Stimulated activated effector memory CD8-positive, alpha-beta T cell treated with anti-CD3 and anti-CD28 coated beads, Interleukin-12 subunit alpha, Interleukin-12 subunit beta, amount 100 ng/mL, for 72 hours (primary cell): ENCODE measurements at regions not wholly inside any gene's neighbourhood (a gene's known extent, or its start where the extent isn't known, plus 50 kb on each side); places are given as distances from the start of the nearest gene placed in this dataset.
A peak's percentile ranks its signal among the peaks of the same experiment; 100 is the strongest.

Experiments
- ATAC-seq: fragments of 150-1000 bp; cut with Tn5 transposase; 2 replicates; pipeline ENCODE4 v1.10.0; 2021
- DNase-seq, 2 donors: peaks; one replicate each; pipeline ENCODE4 v3.0.0; 2021 to 2022; ENCODE audit warnings: low spot score in 2 of 2
- H3K27ac Mint-ChIP-seq: one replicate; pipeline ENCODE4 v1.8.0; 2022; ENCODE audit warnings: mild to moderate bottlenecking, mixed read lengths
- H3K36me3 Mint-ChIP-seq: one replicate; pipeline ENCODE4 v1.8.0; 2022; ENCODE audit warnings: mild to moderate bottlenecking, mixed read lengths
- H3K4me1 Mint-ChIP-seq: one replicate; pipeline ENCODE4 v1.8.0; 2022; ENCODE audit warnings: mixed read lengths
- H3K4me3 Mint-ChIP-seq: one replicate; pipeline ENCODE4 v1.8.0; 2022; ENCODE audit warnings: mild to moderate bottlenecking, mixed read lengths
- H3K9me3 Mint-ChIP-seq: one replicate; pipeline ENCODE4 v1.8.0; 2022; ENCODE audit warnings: mixed read lengths

GRCh38 chr17:17398188-17398942 is 78.4 kb upstream of the MED9 start:
- Mint-ChIP-seq H3K27ac (no peak overlapping the region), H3K4me1 (peaks cover 49% of the 10 kb centered on the region), H3K9me3 (no peaks in the 10 kb centered on the region), H3K36me3 (no peaks in the 10 kb centered on the region), H3K4me3 (no peak overlapping the region)
- ATAC-seq, result no peak
- DNase-seq, result no peak

DNA sequence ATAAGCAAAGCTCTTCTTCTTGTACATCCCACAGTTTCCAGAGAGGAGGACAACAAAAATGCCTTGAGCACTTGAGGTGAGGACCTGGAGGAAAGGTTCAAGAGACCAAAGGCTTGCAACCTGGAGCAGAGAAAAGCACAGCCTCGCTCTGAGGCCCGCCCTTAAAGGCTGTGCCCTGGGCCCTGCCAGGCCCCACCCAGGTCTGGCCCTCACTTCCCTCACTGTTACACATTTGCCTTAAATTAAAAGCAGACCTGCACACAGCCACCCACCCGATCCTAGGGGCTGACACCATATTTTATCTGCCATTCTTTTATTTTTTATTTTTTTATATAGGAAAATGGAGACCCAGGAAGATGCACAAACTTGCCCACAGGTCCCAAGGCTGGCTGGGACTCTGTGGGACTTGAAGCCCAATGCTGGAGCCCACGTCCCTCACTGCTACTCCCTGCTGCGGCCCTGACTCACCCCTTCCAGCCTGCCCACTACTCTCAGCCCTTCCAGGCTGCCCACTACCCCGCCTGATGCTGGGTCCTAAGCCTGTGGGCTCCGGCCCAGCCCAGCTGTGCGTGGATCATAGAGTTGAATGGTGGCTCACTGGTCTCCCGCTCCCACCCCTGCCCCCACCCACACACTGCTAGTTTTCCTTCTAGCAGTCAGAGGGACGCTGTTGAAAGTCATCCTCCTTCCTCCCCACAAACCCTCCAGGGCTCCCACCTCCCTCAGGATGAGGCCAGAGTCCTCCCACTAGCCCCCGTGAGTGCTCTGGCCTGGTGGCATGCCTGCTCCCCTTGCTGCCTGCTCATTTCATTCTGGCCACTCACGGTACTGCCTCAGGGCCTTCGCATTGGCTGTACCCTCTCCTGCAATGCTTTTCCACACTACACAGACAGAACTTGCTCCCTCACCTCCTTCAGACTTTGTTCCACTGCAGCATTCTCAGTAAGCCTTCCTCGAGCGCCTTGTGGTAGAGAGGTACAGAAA is 77.6 kb upstream of the MED9 start:
- DNase-seq, result no peak
- Mint-ChIP-seq H3K9me3 (no peaks in the 10 kb centered on the region), H3K4me1 (peaks cover 52% of the 10 kb centered on the region), H3K4me3 (no peak overlapping the region), H3K36me3 (no peaks in the 10 kb centered on the region), H3K27ac (peak overlapping the region; percentile 81)
- ATAC-seq, result no peak

GRCh38 chr17:17400070-17400469 is 76.7 kb upstream of the MED9 start:
- ATAC-seq (no peak), DNase-seq (no peak)
- peak overlapping the region; percentile 81 for H3K27ac Mint-ChIP-seq
- no peaks in the 10 kb centered on the region for H3K36me3 Mint-ChIP-seq
- H3K4me1 Mint-ChIP-seq, result peaks cover 58% of the 10 kb centered on the region
- H3K4me3 Mint-ChIP-seq, result no peak overlapping the region
- H3K9me3 Mint-ChIP-seq, result no peaks in the 10 kb centered on the region

- H3K27ac Mint-ChIP-seq, result peak overlapping the region; percentile 33
- no peak for ATAC-seq
- H3K4me1 Mint-ChIP-seq, result peaks cover 60% of the 10 kb centered on the region
- no peak for DNase-seq
- no peaks in the 10 kb centered on the region for H3K36me3 Mint-ChIP-seq
- H3K9me3 Mint-ChIP-seq, result no peaks in the 10 kb centered on the region
- H3K4me3 Mint-ChIP-seq, result no peak overlapping the region
These were observed 76.1 kb upstream of the MED9 start for GRCh38 chr17:17400566-17401184.

DNA sequence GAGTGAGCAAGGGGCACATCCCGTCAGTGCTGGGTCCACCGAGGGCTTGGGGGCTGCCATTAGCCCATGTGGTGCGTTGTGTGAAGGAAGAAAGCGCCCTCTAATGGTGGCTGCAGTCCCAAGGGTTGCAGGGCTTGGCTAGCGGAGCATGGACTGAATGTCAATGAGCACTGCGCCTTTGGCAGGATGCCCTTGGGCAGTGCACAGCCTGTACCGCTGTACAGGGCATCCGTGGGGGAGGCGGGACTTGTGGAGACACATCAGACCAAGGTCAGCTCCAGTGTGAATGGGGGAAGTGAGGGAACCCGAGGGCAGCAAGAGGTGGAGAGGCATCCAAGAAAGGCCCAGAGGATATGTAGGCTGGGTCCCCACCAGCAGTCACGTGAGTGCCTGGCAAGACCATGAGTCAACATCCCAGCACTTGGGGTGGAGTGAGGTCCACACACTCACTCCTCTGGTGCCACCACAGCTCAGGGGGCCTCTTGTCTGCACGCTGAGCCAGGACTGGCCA is 75.5 kb upstream of the MED9 start:
- Mint-ChIP-seq H3K27ac (peak overlapping the region; percentile 33), H3K4me3 (no peak overlapping the region), H3K4me1 (peaks cover 66% of the 10 kb centered on the region), H3K36me3 (no peaks in the 10 kb centered on the region), H3K9me3 (no peaks in the 10 kb centered on the region)
- peak in 1 of 2 donors; percentile 57 for DNase-seq
- no peak for ATAC-seq

- Mint-ChIP-seq H3K36me3 (no peaks in the 10 kb centered on the region), H3K9me3 (no peaks in the 10 kb centered on the region), H3K4me1 (peaks cover 69% of the 10 kb centered on the region), H3K4me3 (peak overlapping the region; percentile 61), H3K27ac (no peak overlapping the region)
- ATAC-seq (no peak), DNase-seq (no peak)
These were observed 74.2 kb upstream of the MED9 start for GRCh38 chr17:17402558-17402957.

DNA sequence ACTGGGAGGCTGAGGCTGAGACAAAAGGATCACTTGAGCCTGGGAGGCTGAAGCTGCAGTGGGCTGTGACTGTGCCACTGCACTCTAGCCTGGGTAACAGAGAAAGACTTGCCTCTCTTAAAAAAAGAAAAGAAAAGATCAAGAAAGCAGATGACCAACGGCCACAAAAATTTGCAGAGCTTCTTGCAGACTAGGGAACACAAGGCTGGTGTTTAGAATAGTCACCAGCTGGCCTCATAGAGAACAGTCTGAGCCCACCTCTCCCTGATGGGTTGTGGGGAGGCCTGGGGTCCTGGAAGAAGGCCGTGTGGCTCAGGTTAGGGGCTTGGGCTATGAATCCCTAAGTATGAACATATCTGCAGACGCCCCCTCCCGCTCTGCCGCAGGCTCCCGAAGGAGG is 73.7 kb upstream of the MED9 start:
- H3K4me1 Mint-ChIP-seq, result peaks cover 73% of the 10 kb centered on the region
- DNase-seq (no peak), ATAC-seq (no peak)
- peaks cover 3% of the 10 kb centered on the region for H3K36me3 Mint-ChIP-seq
- H3K27ac Mint-ChIP-seq, result peak overlapping the region; percentile 82
- H3K9me3 Mint-ChIP-seq, result no peaks in the 10 kb centered on the region
- peak overlapping the region; percentile 61 for H3K4me3 Mint-ChIP-seq

DNA sequence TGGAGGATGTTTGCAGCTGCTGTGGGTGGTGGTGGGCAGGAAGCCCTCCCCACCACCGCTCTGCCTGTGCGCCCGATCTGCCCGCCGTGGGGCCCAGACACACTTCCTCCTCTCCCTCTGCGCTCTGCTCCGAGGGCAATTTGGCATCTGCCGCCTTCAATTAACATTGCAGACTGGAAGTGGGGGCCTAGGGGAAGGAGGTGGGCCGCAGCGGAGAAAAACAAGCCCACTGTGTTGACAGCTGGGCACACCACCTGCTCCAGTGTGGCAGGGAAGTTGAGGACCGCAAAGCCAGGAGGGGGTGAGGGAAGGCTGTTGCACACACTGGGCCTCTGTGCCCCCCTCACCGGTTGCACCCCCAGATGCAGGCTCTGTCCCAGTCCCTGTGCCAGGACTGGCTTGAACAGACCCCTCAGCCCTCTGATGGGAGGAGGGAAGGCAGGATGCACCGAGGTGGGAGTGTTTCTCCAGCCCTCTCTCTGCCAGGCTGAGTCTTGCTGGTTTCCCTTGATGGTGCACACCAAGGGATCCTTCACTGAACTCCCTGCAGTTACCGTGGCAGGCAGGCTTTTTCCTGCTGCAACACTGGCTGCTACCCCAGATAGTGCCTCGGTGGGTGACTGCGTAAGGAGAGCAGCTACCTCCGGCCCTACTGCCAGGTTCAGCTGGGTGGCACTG is 72.8 kb upstream of the MED9 start:
- peaks cover 77% of the 10 kb centered on the region for H3K4me1 Mint-ChIP-seq
- H3K27ac Mint-ChIP-seq, result peak overlapping the region; percentile 82
- ATAC-seq (peak; percentile 76), DNase-seq (peak; percentile 15 to 62)
- peak overlapping the region; percentile 61 for H3K4me3 Mint-ChIP-seq
- no peaks in the 10 kb centered on the region for H3K9me3 Mint-ChIP-seq
- H3K36me3 Mint-ChIP-seq, result peaks cover 5% of the 10 kb centered on the region

- Mint-ChIP-seq H3K36me3 (peaks cover 5% of the 10 kb centered on the region), H3K4me1 (peaks cover 79% of the 10 kb centered on the region), H3K27ac (no peak overlapping the region), H3K4me3 (no peak overlapping the region), H3K9me3 (no peaks in the 10 kb centered on the region)
- DNase-seq, result no peak
- ATAC-seq, result no peak
These were observed 71.1 kb upstream of the MED9 start for GRCh38 chr17:17405673-17406072.

- H3K27ac Mint-ChIP-seq, result no peak overlapping the region
- H3K36me3 Mint-ChIP-seq, result peaks cover 5% of the 10 kb centered on the region
- no peaks in the 10 kb centered on the region for H3K9me3 Mint-ChIP-seq
- ATAC-seq (no peak), DNase-seq (no peak)
- peaks cover 73% of the 10 kb centered on the region for H3K4me1 Mint-ChIP-seq
- H3K4me3 Mint-ChIP-seq, result no peak overlapping the region
These were observed 70.6 kb upstream of the MED9 start for GRCh38 chr17:17406225-17406624.

DNA sequence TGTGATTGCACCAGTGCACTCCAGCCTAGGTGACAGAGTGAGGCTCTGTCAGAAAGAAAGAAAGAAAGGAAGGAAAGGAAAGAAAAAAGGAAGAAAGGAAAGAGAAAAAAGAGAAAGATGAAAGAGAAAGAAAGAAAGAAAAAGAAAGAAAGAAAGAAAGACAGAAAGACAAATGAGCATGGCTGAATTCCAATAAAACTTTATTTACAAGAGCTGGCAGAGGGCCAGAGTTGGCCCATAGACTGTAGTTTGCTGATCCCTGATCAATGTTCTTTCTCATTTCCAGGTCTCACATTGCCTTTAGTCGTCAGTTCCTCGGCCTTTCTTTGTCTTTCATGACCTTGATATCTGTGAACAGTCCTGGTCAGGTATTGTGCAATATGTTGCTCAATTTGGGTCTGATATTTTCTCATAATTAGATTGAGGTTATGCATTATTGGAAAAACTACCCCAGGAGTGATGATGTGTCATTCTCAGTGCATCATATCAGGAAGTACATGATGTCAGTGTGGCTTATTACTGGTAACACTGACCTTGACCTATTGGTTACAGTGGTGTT is 68.5 kb upstream of the MED9 start:
- DNase-seq (peak in 1 of 2 donors; percentile 55), ATAC-seq (peak; percentile 77)
- H3K9me3 Mint-ChIP-seq, result no peaks in the 10 kb centered on the region
- H3K27ac Mint-ChIP-seq, result peak overlapping the region; percentile 13
- H3K4me3 Mint-ChIP-seq, result peak overlapping the region; percentile 19
- peaks cover 5% of the 10 kb centered on the region for H3K36me3 Mint-ChIP-seq
- H3K4me1 Mint-ChIP-seq, result peaks cover 74% of the 10 kb centered on the region

- ATAC-seq, result no peak
These were observed 66.4 kb upstream of the MED9 start for GRCh38 chr17:17410357-17410756.

DNA sequence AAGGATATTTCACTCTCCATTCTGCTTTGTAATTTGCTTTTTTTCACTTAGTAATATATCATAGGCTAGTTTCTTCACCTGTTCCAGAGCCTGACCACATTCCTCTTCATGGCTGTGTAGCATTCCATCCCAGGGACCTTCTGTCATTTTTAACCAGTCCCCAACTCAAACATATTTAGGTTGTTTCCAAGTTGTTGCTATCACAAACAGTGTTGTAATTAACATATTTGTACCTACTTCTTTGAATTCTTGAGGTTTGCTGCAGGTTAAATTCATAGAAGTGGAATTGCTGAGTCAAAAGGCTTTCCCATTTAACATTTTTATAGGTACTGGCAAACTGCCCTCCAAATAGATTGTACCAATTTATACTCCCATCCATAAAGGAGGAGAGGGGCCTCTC is 65.1 kb upstream of the MED9 start:
- Mint-ChIP-seq H3K9me3 (no peaks in the 10 kb centered on the region), H3K4me3 (no peak overlapping the region), H3K27ac (no peak overlapping the region), H3K4me1 (peaks cover 61% of the 10 kb centered on the region), H3K36me3 (peaks cover 5% of the 10 kb centered on the region)
- DNase-seq (no peak), ATAC-seq (no peak)

More at GRCh38 chr17:17410357-17410756, 66.4 kb upstream of the MED9 start:
- H3K9me3 Mint-ChIP-seq, result no peaks in the 10 kb centered on the region
- peaks cover 60% of the 10 kb centered on the region for H3K4me1 Mint-ChIP-seq
- DNase-seq, result no peak
- H3K27ac Mint-ChIP-seq, result no peak overlapping the region
- peaks cover 5% of the 10 kb centered on the region for H3K36me3 Mint-ChIP-seq
- H3K4me3 Mint-ChIP-seq, result no peak overlapping the region

- DNase-seq, result no peak
These were observed 64.5 kb upstream of the MED9 start for GRCh38 chr17:17412326-17412725.

More at GRCh38 chr17:17412326-17412725, 64.5 kb upstream of the MED9 start:
- Mint-ChIP-seq H3K4me1 (peaks cover 61% of the 10 kb centered on the region), H3K4me3 (no peak overlapping the region), H3K9me3 (no peaks in the 10 kb centered on the region), H3K36me3 (peaks cover 5% of the 10 kb centered on the region), H3K27ac (peak overlapping the region; percentile 77)
- ATAC-seq, result no peak
